NCI-H82 (cell line): ENCODE measurements at regions not wholly inside any gene's neighbourhood (a gene's known extent, or its start where the extent isn't known, plus 50 kb on each side); places are given as distances from the start of the nearest gene placed in this dataset.
"Not testable (repeated sequence)": the region's sequence is repeated elsewhere in the genome, so short reads cannot be mapped to it uniquely, and the experiment has no call there.

Experiments
- DNase-seq: peaks from one replicate; lab custom pipeline; 2025; lab: John Stamatoyannopoulos, UW

- DNase-seq = no peak
Observed at GRCh38 chr5:130496215-130496614, 592.0 kb downstream of the CHSY3 start.

GRCh38 chr5:130488252-130488651, 584.0 kb downstream of the CHSY3 start:
- DNase-seq = no peak

- peak; percentile 28 for DNase-seq
Observed at GRCh38 chr5:130479045-130479804, 575.0 kb downstream of the CHSY3 start.

GRCh38 chr5:130476325-130476724, 572.1 kb downstream of the CHSY3 start:
- no peak for DNase-seq

GRCh38 chr5:130462516-130462915, 558.3 kb downstream of the CHSY3 start:
- no peak for DNase-seq

- no peak for DNase-seq
Observed at GRCh38 chr5:130455175-130455574, 550.9 kb downstream of the CHSY3 start.

- no peak for DNase-seq
Observed at GRCh38 chr5:130452744-130453143, 548.5 kb downstream of the CHSY3 start.

- DNase-seq = no peak
Observed at GRCh38 chr5:130436430-130436829, 532.2 kb downstream of the CHSY3 start.

- DNase-seq = no peak
Observed at GRCh38 chr5:130427222-130427955, 523.1 kb downstream of the CHSY3 start.

GRCh38 chr5:130425424-130425823, 521.2 kb downstream of the CHSY3 start:
- no peak for DNase-seq

- no peak for DNase-seq
Observed at GRCh38 chr5:130424341-130424740, 520.1 kb downstream of the CHSY3 start.

GRCh38 chr5:130402906-130403305, 498.6 kb downstream of the CHSY3 start:
- no peak for DNase-seq

GRCh38 chr5:130400091-130400490, 495.8 kb downstream of the CHSY3 start:
- DNase-seq = no peak

- no peak for DNase-seq
Observed at GRCh38 chr5:130398825-130399224, 494.6 kb downstream of the CHSY3 start.

- DNase-seq = not testable (repeated sequence)
Observed at GRCh38 chr5:130397727-130398126, 493.5 kb downstream of the CHSY3 start.

- DNase-seq = no peak
Observed at GRCh38 chr5:130397132-130397531, 492.9 kb downstream of the CHSY3 start.

- DNase-seq = not testable (repeated sequence)
Observed at GRCh38 chr5:130391727-130392264, 487.5 kb downstream of the CHSY3 start.

- no peak for DNase-seq
Observed at GRCh38 chr5:130386155-130386554, 481.9 kb downstream of the CHSY3 start.

- no peak for DNase-seq
Observed at GRCh38 chr5:130385656-130386055, 481.4 kb downstream of the CHSY3 start.

GRCh38 chr5:130365956-130366355, 461.7 kb downstream of the CHSY3 start:
- DNase-seq = no peak

- DNase-seq = no peak
Observed at GRCh38 chr5:130350131-130350530, 445.9 kb downstream of the CHSY3 start.

GRCh38 chr5:130337179-130337888, 433.1 kb downstream of the CHSY3 start:
- DNase-seq = no peak

- no peak for DNase-seq
Observed at GRCh38 chr5:130335117-130335516, 430.9 kb downstream of the CHSY3 start.
